NCI-H146 treated with DMSO at 0.1 percent for 48 hours (cell line): ENCODE measurements at regions not wholly inside any gene's neighbourhood (a gene's known extent, or its start where the extent isn't known, plus 50 kb on each side); places are given as distances from the start of the nearest gene placed in this dataset.
"Not testable (repeated sequence)": the region's sequence is repeated elsewhere in the genome, so short reads cannot be mapped to it uniquely, and the experiment has no call there.

Experiments used
- DNase-seq: peaks from one replicate; lab custom pipeline; 2025; ENCODE audit not compliant: unreplicated experiment; lab: John Stamatoyannopoulos, UW

DNA sequence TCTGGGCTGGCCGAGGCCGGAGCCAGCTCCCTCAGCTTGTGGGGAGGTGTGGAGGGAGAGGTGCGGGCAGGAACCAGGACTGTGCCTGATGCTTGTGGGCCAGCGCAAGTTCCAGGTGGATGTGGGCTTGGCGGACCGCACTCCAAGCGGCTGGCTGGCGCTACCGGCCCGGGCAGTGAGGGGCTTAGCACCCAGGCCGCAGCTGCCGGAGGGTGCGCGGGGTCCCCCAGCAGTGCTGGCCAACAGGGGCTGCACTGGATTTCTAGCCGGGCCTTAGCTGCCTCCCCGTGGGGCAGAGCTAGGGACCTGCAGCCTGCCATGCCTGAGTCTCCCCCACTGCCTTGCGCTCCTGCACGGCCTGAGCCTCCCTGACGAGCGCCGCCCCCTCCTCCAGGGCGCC lies 242.8 kb downstream of the CCSER2 start:
- DNase-seq = no peak

DNA sequence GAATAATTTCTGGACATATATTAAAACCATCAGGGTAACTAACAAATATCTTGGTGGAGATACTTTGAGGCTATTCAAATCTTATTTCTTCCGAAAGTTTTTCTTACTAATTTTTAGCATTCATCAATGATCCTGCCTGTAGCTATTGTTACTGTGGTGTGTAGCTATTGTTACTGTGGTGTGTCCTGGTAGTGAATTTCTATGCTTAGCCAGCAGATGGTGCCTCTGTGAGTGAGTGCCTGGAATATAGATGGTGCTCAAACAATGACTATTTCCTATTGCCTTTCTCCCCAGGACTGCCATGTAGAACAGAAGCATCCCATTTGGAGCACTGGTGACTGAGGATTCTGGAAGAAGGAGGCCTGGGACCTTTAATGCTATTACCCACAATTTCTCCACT lies 245.7 kb downstream of the CCSER2 start:
- no peak for DNase-seq

DNA sequence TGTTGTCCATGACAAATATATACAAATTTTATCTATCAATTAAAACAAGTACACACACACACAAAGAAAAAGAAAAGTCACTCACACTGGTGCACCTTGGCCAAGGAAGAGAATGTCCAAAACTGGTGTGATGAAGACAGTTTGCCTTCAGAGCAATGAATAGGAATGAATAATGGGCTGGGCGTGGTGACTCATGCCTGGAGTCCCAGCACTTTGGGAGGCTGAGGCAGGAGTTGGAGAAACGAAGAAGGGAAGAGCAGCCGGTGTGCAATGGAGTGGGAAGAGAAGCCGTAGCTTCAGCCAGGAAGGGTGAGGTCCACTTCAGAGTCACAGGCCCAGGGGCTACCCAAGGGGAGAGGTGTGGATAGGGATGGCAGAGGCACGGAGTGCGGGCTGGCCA lies 253.6 kb downstream of the CCSER2 start:
- no peak for DNase-seq

DNA sequence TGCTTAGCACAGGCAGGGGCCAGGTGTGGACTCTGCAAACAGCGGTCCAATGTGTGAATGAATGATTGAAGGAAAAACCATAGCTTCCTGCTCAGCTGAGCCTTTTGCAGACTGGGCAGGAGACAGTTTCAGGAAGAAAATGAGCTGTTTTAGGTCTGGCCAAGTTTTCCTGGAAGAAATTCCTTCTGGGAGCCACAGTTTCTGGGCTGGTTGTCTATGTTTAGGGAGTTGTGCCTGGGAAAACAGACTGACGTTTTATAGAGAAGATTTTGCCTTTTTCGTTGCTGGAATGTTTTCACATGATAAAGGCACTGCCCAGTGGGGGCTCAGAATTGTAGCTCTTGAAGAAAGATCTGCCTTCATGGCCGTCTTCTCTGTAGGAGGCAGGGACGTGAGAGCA lies 255.1 kb downstream of the CCSER2 start:
- no peak for DNase-seq

DNA sequence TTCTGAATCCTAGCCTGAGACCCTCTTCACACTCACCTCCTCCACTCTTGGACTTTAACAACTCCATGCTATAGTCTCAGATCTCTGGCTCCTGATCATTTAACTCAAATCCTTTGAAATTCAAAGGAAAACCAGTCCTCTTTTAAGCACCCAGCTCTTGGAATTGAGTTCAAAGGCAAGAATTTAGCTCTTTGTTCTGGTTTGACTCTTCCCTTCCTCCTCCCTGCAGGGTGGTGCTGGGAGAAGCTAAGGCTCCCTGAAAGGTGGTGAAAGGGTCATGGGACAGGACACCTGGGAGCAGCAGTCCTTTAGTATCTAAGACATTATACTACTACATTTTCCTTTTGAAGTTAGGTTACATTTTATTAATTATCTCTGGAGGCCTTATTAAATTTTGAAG lies 259.4 kb downstream of the CCSER2 start:
- DNase-seq = no peak

DNA sequence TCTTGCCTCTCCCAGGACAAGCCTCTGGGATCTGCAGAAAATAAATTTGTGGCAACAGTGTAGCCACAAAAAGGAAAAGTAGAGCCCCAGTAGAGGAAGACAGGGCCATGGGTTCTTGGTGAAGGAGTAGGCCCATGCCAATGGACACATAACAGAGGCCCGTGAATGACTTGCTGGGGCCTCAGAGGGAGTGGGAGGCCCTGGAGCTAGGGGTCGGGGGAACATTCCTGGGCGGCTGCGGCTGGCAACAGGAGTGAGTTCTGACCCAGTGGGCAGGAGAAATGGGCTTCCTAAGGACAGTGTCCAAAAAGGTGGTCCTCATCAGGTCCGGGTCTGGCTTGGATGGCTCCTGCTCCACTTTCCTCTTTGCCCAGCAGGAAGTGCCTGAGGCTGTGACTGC lies 260.0 kb downstream of the CCSER2 start:
- no peak for DNase-seq

DNA sequence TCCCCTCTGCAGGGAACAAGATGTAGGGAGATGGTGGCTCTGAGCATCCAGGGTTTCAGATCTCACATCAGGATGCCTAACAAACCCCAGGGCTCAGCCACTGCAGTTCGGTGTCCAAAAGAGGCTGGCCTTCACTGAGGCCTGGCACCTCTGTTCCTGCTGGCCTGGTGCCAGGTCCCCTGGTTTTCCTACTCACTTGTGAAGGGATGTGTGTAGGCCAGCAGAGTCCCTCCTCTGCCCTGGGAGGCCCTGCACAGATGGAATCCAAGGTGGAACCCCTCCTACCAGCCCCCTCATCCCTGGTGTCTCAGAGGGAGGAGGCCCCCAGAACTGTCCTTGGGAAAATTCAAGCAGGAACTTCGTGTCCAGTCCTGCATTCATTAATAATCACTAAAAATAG lies 260.6 kb downstream of the CCSER2 start:
- no peak for DNase-seq

DNA sequence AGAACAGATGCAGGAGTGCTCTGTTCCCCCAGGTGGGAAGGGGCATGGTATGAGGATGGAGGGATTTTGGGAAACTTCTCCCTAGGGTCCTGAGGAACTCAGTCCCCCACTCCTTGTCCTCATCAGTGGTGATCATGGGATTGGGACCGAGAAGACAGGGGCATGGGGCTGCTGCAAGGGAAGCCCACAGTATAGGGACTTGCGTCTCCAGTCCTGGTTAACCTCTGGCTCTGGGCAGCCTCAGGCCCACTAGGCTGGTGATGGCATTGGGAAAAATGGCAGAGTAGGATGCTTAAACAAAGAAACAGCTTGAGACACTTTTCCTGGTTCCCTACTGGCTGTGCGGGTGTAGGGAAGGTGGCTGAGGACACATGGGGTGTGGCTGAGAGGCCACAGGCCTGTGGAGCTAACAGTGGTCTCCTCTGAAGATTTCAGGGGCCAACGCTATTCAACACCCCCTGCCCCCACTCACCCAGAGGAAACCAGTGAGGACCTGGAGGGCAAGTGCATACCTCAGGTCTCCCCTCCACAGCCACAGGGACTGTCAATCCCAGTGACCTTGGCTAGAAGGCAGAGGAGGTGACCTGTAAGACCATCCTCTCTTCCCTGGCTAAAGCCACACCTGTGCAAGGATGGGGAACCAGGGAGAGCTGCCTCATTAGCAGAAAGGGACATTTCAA lies 261.3 kb downstream of the CCSER2 start:
- DNase-seq = no peak

DNA sequence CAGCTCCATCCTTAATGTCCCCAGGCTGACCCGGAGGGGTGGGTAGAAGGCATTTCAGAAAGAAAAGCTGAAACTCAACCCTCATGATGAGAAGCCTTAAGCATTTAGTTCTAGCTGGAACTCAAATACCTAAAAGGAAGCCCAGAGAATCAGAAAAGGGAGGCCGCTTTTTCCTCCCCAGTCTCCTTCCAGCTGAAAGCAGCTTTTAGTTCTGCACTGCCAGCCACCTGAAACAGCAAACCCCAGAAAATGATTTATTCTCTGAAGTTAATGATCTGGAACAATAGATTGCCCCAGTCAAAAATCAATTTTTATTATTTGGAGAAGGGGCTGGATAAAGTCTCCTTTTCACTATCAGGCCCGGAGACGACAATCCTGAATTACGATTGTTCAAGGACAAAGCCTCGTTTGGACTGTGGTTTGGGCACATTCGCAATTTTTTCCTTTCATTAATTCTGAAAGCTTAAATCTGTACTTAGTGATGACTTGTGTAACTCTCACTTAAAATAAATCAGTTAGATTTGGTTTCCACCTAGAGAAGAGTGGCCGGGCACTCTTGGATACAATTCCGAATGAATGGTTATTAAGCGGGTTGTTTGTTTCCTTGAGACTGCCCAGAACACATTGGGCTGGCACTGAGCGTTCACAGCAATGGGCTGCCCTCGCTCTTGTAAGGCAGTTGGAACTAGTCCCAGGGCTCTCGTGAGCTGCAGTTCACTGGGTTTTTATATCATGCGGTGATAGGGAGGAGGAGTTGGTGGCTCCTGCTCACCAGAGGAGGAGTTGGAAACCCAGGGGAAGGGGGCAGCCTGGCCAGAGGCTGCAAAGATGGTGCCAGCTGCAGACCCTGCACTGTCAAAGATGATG lies 262.2 kb downstream of the CCSER2 start:
- DNase-seq = peak; percentile 82

DNA sequence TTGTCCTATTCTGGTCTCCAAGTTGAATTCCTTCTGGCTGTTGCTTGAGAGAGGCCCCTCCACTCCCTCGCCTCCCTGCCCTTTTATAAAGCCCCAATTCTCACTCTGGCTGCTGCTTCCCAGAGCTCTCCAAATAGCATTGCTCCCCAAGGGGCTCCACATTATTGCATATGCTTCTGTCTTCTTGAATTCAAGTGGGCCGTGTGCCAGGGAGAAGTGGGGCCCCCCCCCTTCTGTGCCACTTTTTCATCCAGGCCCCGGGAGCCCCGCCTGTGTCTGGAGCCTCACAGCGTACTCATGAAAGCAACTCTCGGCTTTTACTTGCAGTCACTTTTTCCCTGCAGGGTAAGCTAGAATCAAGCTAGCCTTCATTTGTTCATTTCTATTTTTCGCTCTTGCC lies 265.1 kb downstream of the CCSER2 start:
- no peak for DNase-seq

DNA sequence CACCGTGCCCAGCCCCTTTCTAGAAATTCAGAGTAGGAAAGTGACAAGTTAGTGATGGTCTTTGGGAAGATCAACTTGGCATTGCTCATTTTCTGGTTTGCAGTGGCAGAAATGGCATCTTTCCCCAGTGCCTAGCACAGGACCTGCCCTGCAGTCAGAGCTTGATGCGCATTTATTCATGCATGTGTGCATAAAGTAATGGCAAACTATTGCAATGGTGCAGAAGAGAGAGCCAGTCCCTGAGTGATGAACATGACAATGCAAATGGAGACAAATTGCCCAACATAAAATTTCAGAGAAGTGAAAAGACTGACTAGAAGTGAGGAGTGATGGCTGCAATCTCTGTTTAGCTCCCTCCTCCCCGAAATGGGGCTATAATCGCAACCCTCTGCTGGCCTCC lies 268.2 kb downstream of the CCSER2 start:
- DNase-seq = no peak

DNA sequence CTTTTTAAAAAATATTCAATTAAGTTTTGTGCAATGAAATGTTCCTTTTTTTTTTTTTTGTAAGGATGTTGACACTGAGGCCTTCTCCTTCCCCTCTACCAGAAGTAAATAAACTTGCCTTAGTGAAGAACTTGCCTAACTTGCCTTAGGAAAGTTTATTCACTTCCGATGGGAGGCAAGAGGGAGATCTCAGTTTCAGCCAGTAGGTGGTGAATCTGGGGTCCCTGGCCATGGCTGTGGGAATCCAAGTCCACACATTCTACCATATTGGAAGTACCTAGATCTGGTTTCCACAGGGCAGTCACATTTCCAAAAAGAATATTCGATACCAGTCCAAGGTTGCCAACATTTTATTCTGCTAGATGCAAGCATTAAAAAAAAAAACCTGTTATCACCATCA lies 270.9 kb downstream of the CCSER2 start:
- no peak for DNase-seq

DNA sequence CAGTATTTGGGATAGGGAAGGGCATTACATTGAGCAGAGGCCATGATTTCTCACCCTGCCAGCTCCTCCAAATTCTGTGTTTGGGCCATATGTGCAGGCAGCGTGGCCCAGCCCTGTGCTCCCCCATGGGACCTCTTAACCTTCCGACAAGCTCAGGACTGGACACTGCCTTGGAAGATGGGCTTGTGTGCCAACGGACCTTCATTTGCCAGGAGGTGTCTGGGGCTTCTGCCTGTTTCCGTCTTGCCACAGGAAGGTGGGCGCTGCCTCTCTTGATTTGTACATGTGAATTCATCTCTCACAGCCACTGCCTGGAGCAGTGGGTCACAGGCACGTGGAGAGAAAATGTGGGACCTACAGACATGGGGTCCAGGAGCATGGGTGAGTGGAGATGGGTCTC lies 272.6 kb downstream of the CCSER2 start:
- no peak for DNase-seq

DNA sequence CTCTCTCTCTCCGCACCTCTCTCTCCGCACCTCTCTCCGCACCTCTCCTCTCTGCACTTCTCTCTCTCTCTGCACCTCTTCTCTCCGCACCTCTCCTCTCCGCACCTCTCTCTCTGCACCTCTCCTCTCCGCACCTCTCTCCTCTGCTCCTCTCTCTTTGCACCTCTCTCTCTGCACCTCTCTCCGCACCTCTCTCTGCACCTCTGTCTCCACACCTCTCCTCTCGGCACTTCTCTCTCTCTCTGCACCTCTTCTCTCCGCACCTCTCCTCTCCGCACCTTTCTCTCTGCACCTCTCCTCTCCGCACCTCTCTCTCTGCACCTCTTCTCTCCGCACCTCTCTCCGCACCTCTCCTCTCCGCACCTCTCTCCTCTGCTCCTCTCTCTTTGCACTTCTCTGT lies 274.2 kb downstream of the CCSER2 start:
- DNase-seq = not testable (repeated sequence)

DNA sequence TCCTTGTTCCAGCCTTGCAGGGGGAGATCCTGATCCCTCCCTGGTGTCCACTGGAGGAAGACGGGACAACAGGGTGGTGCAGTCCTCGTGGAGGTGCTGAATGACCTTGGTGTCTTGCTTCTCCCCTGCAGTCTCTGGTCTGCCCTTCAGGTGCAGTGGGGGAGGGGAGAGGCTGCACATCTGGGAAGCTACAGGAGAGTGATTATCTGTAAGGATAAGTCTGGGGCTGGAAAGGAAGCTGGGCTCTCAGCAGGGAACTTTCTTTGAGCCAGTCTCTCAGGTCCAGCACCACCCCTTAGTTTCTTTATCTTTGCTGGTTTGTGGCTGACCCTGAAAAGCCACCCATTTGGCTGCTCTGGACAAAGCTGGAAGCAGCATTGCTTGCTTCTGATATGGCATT lies 275.6 kb downstream of the CCSER2 start:
- DNase-seq = no peak

DNA sequence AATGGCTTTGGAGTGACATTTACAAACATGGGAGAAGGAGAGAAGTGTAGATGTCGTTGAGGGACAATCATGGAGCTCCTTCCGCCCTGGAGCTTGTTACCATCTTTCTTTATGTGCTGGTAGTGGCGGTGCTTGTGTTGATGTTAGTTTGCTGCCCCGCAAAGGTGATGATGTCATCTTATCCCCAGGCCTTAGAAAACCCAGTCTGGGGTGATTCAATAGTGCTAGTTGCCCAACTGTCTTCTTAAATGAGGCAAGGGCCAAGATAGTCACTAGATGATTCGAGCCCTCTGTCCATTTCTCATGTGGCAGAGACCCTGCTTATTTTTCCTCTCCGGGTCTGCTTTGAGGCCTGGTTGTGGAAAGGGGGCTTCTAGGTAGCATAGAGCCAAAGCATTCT lies 277.4 kb downstream of the CCSER2 start:
- DNase-seq = no peak

DNA sequence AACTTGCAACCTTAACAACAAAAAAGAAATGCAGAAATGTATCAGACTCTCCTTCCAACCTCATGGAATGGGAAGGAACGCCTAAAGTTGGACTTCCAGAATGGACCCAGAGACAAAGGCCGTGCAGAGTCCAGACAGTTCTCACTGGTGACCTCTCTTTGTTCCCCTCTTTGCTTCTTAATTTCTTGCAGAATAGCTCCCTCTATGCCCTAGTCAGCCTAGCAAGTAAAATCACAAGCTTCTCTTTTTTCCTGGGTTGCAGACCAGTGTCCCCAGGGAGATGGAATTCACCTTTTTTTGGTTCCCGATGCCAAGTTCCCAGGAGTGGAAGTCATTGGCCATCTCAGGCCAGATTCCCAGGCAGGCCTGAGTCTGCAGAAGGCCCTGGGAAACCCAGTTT lies 278.0 kb downstream of the CCSER2 start:
- DNase-seq = no peak

DNA sequence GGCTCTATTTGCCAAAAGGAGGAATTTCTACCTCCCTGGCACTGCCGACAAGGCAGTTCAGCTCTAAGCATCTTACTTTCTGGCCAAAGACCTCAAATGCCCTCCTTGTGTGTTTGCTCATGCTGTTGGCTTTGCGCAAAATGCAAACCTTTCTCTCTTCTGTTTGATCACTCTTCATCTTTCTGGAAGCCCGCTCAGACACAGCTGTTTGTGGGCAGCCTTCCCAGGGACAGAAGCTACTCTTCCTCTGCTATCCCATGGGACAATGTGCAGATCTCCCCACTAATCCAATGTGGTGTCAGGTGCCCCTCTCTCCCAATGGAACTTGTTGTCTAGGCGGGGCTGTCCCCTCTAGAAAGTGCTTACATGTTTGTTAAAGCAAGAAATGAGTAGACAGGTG lies 278.7 kb downstream of the CCSER2 start:
- no peak for DNase-seq

DNA sequence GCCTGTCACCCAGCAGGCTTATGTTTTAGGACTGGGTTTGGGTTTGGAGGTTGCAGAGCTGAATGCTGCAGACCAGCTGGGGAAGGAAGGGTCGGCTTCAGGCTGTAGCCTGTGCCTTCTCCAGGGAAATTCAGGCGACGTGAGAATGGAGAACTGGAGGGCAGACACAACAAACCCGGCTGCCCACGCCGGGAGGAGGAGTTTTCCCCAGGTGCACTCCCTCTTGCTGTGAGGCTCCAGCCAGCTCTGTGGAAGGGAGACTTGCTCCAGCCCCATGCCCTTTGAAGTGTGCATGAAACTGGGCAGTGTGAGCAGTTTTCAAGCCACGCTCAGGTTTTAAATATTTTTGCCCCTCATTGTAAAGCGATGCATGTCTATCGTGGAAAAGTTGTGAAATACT lies 279.1 kb downstream of the CCSER2 start:
- DNase-seq = no peak

DNA sequence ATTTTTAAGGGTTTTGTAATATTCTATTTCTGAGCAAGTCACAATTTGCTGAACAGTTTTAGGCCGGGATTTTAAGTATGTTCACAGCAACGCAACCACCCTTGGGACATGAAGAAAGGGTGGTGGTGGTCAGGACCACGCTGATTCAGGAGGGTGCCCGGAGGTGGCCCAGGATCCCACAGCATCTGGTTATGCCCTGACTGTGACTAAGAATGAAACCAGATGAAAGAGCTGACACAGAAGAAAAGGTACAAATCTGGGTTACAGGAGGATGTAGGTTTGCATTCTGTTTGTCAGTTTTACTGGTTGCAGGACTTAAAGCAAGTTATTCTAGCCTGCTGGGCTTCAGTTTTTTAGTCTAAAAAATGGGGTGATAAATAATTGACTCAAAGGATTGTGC lies 279.7 kb downstream of the CCSER2 start:
- DNase-seq = no peak

DNA sequence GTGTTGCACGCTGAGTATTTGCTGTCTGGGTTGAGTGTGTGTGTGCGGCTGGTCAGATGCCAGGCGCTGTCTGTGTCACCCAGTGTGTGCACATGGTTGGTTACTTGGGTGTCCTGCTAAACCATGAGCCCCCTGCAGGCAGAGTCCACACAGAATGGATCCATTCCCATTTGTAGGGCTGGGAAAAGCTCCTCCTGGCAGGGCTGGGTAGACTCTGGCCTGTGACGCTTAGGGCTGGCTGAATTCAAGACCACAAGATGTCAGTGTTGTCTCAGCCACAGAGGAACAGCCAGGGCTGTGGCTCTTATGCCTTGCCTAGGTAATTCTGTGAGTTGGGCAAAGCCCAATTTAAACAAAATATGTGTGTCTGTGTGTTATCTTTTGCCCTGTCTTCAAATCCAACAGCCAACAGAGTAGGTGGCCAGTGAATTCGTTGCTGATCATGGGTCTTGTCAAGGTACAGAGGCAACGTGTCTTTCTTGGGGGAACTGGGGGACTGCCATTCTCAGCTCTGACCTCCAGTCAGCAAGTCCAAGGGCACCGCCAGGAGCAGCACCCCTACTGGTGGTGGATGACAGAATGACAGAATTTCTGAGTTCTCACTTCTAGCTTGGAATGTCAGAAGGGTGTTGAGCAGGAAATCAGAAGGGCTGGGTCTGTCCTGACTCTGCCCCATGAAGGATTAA lies 285.1 kb downstream of the CCSER2 start:
- peak; percentile 82 for DNase-seq
